GM21360 (cell line): ENCODE measurements at regions not wholly inside any gene's neighbourhood (a gene's known extent, or its start where the extent isn't known, plus 50 kb on each side); places are given as distances from the start of the nearest gene placed in this dataset.

Source experiments
- ATAC-seq: cut with Tn5 transposase; IDR thresholded peaks from one replicate; pipeline ENCODE4 v1.9.1; 2021; ENCODE audit warnings: mild to moderate bottlenecking, moderate library complexity; ENCODE audit not compliant: unreplicated experiment

GRCh38 chr10:129078346-129078745 is 388.7 kb upstream of the MGMT start:
- ATAC-seq = no peak

GRCh38 chr10:129078746-129079145 is 388.3 kb upstream of the MGMT start:
- ATAC-seq = no peak

GRCh38 chr10:129079705-129080104 is 387.3 kb upstream of the MGMT start:
- ATAC-seq = no peak

- ATAC-seq = no peak
Measured at GRCh38 chr10:129085811-129086210, 381.2 kb upstream of the MGMT start.

DNA sequence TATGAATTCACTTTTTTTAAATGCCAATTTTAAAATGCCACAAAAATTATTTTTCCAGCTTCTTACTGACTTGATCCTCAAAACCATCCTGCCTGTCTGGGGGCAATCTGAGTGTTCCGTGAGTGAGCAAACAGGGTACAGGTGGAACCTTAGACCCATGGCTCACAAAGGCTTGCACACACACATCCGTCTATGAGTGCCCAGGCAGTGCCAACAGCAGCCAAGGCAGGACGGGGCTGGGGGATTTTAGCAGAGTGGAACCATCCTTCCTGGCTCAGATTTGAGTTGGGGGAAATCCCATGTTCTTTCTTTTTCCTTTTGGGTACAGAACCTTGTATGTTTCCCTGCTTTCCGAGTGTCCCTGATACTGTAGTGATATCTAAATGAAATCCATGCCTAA is 377.7 kb upstream of the MGMT start:
- no peak for ATAC-seq

- no peak for ATAC-seq
Measured at GRCh38 chr10:129090165-129090564, 376.9 kb upstream of the MGMT start.

DNA sequence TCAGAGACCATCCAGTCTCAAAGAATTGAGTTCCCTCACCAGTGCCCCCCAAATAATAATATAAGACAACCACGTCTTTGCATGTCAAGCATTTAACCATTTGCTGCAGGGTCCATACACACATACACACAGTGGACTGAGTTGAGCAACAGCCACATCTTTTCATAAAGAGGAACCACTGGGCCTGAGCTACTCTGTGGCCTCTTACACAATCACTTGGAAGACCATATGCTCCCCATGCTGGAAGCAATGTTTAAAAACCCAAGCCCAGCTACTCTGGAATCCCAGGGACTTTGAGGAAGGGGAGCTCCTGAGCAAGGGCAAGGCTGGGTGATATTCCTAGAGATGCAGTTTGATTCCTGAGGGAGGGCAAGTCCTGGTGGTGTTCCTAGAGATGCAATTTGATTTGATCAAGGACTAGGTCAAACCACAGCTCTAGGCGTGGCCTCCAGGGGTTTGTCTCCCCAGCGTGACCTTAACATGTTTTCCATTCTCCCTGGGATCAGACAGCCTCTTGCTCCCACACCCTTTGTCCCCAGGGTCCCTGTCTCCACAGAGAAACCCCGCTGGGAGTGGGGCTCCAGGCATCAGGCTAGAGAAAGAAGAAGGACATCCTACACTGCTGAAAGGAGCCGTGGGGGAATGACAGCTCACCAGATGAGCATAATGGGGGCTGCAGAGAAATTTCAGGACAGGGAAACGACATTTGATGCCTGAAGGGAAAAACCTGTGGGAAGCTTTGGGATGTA is 376.2 kb upstream of the MGMT start:
- no peak for ATAC-seq

- ATAC-seq = no peak
Measured at GRCh38 chr10:129093641-129094040, 373.4 kb upstream of the MGMT start.

DNA sequence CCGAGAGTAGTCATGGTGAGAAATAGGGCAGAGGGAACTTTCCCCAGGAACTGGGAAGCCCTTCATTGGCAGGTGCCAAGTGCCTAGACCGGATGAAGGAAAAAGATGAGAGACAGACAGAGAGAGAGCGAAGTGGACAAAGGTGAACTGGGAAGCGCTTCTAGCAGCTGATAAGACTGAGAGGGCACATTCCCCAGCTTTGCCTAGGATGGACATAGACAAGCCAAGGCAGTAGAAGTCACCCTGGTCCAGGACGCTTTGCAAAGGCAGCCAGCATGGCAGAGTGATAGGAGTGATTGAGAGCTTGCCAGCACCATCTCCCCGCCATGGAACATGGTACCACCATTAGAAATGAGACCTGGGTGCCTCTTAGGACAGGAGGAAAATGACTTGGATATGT is 372.8 kb upstream of the MGMT start:
- no peak for ATAC-seq

GRCh38 chr10:129094861-129095260 is 372.2 kb upstream of the MGMT start:
- no peak for ATAC-seq

GRCh38 chr10:129095680-129096064 is 371.4 kb upstream of the MGMT start:
- no peak for ATAC-seq

DNA sequence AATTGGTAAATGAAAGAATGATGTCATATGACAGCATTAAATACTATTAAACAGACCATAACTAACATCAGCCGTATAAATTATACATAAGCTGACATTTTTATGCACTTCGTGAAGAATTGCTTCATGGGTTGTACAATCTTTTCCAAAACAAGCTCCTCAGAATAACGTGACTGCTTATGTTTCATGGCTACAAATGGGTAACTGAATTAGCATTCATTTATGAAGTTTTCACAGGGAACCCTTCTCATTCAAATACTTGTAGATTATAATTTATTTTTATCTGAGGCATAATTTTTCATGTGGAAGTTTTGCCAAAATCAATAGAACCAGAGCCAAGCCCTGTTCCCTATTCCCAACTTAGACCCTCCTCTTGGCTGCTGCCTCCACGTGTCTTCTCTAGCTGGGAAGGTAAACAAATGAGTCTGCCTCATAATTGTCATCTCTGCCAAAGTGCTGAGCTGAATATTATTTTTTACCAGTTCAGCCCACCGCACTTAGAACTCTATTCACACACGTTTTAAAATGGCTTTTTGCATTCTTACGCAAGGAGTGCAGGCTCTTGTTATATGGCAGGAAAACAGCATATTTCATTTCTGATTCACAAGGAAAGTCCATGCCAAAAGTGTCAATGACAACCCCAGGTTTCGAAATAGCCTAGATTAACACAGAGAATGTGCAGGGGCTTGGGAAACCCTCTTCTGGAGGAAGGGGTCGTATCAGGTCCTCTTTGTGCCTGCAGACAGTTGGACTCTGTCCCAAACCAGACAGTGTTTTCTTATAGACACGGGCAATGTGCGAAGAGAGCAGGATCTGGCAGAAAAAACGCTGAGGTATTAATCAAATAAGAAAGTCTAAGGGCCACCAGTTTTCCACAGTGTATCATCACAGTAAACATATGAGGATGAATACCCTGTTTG is 370.7 kb upstream of the MGMT start:
- ATAC-seq = no peak

DNA sequence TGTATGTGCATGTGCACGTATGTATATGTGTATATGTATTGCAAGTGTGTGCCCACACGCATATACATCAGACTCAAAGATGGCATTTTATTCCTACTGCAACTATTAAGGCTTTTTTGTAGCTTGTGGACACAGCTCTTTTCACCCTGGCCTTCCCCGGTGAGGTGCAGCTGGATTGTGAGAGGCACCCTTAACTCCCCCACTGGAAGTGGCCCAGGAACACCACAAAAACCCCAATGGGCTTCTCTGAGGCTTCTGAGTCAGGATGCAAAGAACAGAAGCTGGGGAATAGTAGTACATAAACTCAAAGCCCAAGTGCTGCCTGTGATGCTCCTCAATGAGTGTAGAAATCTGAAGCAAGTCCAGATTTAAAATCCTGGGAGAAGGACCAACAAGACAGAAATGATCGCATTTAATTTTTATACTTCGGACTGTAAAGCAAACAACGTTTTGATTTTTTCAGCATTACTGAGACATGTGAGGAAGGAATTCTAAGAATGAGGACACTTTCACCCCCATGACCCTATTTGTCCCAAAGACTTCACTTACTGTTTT is 369.2 kb upstream of the MGMT start:
- no peak for ATAC-seq

DNA sequence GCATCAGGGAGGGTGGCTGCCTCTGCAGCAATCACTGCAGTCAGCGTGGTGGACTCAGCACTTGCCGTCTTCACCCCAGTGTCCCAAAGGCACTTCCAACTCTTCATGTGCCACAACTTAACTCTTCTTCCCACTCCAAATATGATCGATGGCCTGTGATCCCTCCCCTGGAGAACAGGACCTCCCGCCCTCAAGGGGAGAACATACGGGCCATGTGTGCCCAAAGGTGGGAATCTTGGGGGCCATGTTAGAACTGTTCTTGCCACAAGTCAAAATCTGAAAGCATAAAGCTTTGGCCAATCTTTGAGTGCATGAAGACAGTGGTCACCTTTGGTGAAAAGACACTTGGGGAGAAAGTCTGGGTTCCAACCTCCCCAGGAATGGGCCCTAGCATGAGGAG is 368.5 kb upstream of the MGMT start:
- no peak for ATAC-seq

DNA sequence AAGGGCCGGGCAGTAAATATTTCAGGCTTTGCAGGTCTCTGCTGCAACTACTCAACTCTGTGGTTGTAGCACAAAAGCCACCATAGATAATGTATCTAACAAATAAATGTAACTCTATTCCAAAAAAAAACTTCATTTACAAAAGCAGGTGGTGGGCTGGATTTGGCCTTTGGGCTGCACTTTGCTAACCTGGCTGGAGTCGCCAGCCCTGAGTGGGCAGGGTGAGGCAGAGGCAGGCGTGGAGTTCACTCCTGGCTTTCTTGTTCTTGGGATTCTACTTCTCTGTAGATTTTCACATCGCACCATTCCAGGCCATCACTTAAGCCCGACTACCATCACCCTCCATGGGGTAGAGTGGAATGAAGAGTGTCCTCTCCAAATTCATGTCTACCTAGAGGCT is 367.6 kb upstream of the MGMT start:
- ATAC-seq = no peak

- no peak for ATAC-seq
Measured at GRCh38 chr10:129099992-129100391, 367.0 kb upstream of the MGMT start.

DNA sequence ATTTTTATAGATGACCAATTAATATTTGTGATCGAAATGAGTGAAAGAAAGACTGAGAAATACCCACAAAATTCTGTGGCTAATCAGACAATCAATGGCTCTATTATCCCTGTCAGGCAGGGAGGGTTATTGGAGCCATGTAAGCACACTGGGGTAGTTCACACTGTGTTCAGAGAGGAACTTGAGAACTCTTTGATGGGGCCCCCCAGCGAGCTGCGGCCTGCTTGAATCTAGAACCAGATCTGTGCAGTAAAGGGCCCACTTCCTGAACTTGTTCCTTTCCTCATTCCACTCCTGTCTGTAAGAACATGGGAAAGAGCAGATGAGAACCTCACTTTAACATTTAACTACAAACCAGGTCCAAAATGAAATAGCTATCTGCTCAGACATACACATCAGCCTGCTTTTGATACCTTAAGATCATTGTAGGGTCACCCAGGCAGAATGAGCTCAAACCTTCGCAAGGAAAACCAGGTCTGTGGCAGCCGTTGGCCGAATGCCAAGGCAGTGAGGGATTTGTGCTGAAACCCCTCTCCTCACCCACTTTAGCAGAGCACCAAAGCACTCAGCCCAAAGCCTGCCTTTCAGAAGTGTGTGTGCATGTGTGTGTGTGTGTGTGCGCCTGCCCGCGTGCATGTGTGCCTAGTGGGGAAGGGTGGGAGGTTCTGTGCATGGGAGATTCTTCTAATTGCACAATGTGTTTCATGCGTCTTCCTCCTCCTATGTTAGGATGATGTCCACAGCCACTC is 365.6 kb upstream of the MGMT start:
- ATAC-seq = no peak

- ATAC-seq = no peak
Measured at GRCh38 chr10:129102906-129103693, 363.9 kb upstream of the MGMT start.

- ATAC-seq = no peak
Measured at GRCh38 chr10:129104266-129105045, 362.6 kb upstream of the MGMT start.

DNA sequence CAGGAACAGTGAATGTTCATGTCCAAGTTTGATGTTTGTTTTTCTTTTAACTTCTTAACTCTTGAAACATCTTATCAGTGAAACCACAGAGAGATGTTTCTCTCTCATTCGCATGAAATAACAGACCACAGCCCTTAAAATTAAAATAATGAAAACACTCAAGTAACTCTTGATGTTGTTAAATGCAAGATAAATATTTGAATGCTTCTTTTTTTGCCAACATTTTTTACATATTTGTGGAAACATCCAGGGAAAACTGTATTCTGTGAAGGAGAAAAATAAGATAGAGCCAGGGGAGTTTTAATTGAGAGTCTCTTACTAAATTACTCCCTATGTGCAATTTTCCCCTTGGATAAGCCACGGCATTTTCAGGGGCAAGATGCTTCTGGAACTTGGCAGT is 361.8 kb upstream of the MGMT start:
- ATAC-seq = no peak
